Glutamatergic neuron (in vitro differentiated cells): ENCODE measurements at regions not wholly inside any gene's neighbourhood (a gene's known extent, or its start where the extent isn't known, plus 50 kb on each side); places are given as distances from the start of the nearest gene placed in this dataset.

Source experiments
- DNase-seq: peaks from one replicate; pipeline ENCODE4 v3.0.0; 2022
- H3K27ac Mint-ChIP-seq: one replicate; pipeline ENCODE4 v1.8.0; 2020; ENCODE audit warnings: mild to moderate bottlenecking, mixed read lengths, inconsistent platforms; ENCODE audit not compliant: unreplicated experiment
- H3K27me3 Mint-ChIP-seq: one replicate; pipeline ENCODE4 v1.8.0; 2020; ENCODE audit warnings: mild to moderate bottlenecking, moderate library complexity, mixed read lengths, inconsistent platforms; ENCODE audit not compliant: unreplicated experiment
- H3K36me3 Mint-ChIP-seq: one replicate; pipeline ENCODE4 v1.8.0; 2020; ENCODE audit warnings: mild to moderate bottlenecking, mixed read lengths, inconsistent platforms; ENCODE audit not compliant: unreplicated experiment
- H3K4me1 Mint-ChIP-seq: one replicate; pipeline ENCODE4 v1.8.0; 2020; ENCODE audit warnings: mild to moderate bottlenecking, low read depth, mixed read lengths, inconsistent platforms; ENCODE audit not compliant: unreplicated experiment
- H3K4me3 Mint-ChIP-seq: one replicate; pipeline ENCODE4 v1.8.0; 2020; ENCODE audit warnings: mild to moderate bottlenecking, mixed read lengths, inconsistent platforms; ENCODE audit not compliant: unreplicated experiment
- H3K9me3 Mint-ChIP-seq: one replicate; pipeline ENCODE4 v1.8.0; 2020; ENCODE audit warnings: mild to moderate bottlenecking, moderate library complexity, mixed read lengths, inconsistent platforms; ENCODE audit not compliant: unreplicated experiment
- CTCF ChIP-seq: fragments of 200-600 bp; sonication (generic); IDR thresholded peaks from one replicate; pipeline ENCODE4 v1.5.0; 2021; ENCODE audit not compliant: partially characterized antibody, unreplicated experiment

GRCh38 chr5:145316282-145316681, 518.9 kb downstream of the PRELID2 start:
- H3K4me1 Mint-ChIP-seq = no peaks in the 10 kb centered on the region
- H3K27me3 Mint-ChIP-seq = no peaks in the 10 kb centered on the region
- H3K27ac Mint-ChIP-seq = no peak overlapping the region
- no peak for TF ChIP-seq CTCF
- H3K9me3 Mint-ChIP-seq = no peaks in the 10 kb centered on the region
- DNase-seq = no peak
- no peaks in the 10 kb centered on the region for H3K36me3 Mint-ChIP-seq
- no peak overlapping the region for H3K4me3 Mint-ChIP-seq

GRCh38 chr5:145307866-145308382, 527.2 kb downstream of the PRELID2 start:
- H3K27ac Mint-ChIP-seq = no peak overlapping the region
- no peak for TF ChIP-seq CTCF
- H3K9me3 Mint-ChIP-seq = no peaks in the 10 kb centered on the region
- no peak for DNase-seq
- no peaks in the 10 kb centered on the region for H3K4me1 Mint-ChIP-seq
- H3K4me3 Mint-ChIP-seq = no peak overlapping the region
- H3K27me3 Mint-ChIP-seq = no peaks in the 10 kb centered on the region
- H3K36me3 Mint-ChIP-seq = no peaks in the 10 kb centered on the region

- no peaks in the 10 kb centered on the region for H3K27me3 Mint-ChIP-seq
- TF ChIP-seq CTCF = no peak
- H3K9me3 Mint-ChIP-seq = peaks cover 2% of the 10 kb centered on the region
- no peak overlapping the region for H3K4me3 Mint-ChIP-seq
- H3K27ac Mint-ChIP-seq = no peak overlapping the region
- no peaks in the 10 kb centered on the region for H3K4me1 Mint-ChIP-seq
- no peak for DNase-seq
- H3K36me3 Mint-ChIP-seq = no peaks in the 10 kb centered on the region
Observed at GRCh38 chr5:145295236-145295835, 539.8 kb downstream of the PRELID2 start.

- Mint-ChIP-seq H3K4me1 (no peaks in the 10 kb centered on the region), H3K27me3 (no peaks in the 10 kb centered on the region), H3K36me3 (no peaks in the 10 kb centered on the region), H3K4me3 (no peak overlapping the region), H3K9me3 (peaks cover 2% of the 10 kb centered on the region), H3K27ac (no peak overlapping the region)
- no peak for DNase-seq
- no peak for TF ChIP-seq CTCF
Observed at GRCh38 chr5:145294331-145294730, 540.8 kb downstream of the PRELID2 start.

GRCh38 chr5:145293716-145294115, 541.4 kb downstream of the PRELID2 start:
- no peaks in the 10 kb centered on the region for H3K36me3 Mint-ChIP-seq
- H3K9me3 Mint-ChIP-seq = peaks cover 2% of the 10 kb centered on the region
- TF ChIP-seq CTCF = no peak
- H3K27ac Mint-ChIP-seq = no peak overlapping the region
- no peaks in the 10 kb centered on the region for H3K4me1 Mint-ChIP-seq
- no peak for DNase-seq
- H3K4me3 Mint-ChIP-seq = no peak overlapping the region
- no peaks in the 10 kb centered on the region for H3K27me3 Mint-ChIP-seq
